ENCODE measurements at regions not wholly inside any gene's neighbourhood (a gene's known extent, or its start where the extent isn't known, plus 50 kb on each side); places are given as distances from the start of the nearest gene placed in this dataset.

GRCh38 chr4:189825466-189825865 lies 115.2 kb upstream of the FRG1 start:
- TF ChIP-seq CTCF (IDR thresholded peaks at IDR 0.05) (no peak), POLR2A (IDR thresholded peaks at IDR 0.05) (no peak), EP300 (IDR thresholded peaks at IDR 0.05) (no peak), POLR2AphosphoS5 (IDR thresholded peaks at IDR 0.05) (no peak)

Measured in gastroesophageal sphincter (tissue), 3 donors.